ENCODE measurements at regions not wholly inside any gene's neighbourhood (a gene's known extent, or its start where the extent isn't known, plus 50 kb on each side); places are given as distances from the start of the nearest gene placed in this dataset.

GRCh38 chr7:130973637-130974036, 239.6 kb upstream of the KLF14 start:
- Histone ChIP-seq H3K4me3 (replicated peaks in 1 of 4; ENCODE audit: control extremely low read depth in 1 of 4, insufficient read depth in 1 of 4, low read depth in 3 of 4, low read length in 4 of 4) (no peak overlapping the region), H3K4me1 (ENCODE audit: control insufficient read depth, extremely low read depth, insufficient read depth, low read length) (no peaks in the 10 kb centered on the region), H3K27ac (ENCODE audit: insufficient read depth, low read length) (no peak overlapping the region), H3K79me2 (ENCODE audit: control insufficient read depth, insufficient read depth, low read length) (peaks cover 2% of the 10 kb centered on the region), H3K36me3 (ENCODE audit: control insufficient read depth, insufficient read depth, low read length) (no peaks in the 10 kb centered on the region), H3K4me2 (ENCODE audit: extremely low read depth, insufficient read depth, low read length) (no peak overlapping the region), H3K9me3 (ENCODE audit: control insufficient read depth, insufficient read depth, low read depth, low read length) (no peaks in the 10 kb centered on the region), H4K20me1 (ENCODE audit: control insufficient read depth, extremely low read depth, insufficient read depth, low read length) (no peaks in the 10 kb centered on the region), H2AFZ (ENCODE audit: low read length) (no peak overlapping the region), H3K27me3 (ENCODE audit: control insufficient read depth, insufficient read depth, low read length) (no peaks in the 10 kb centered on the region), H3K9ac (ENCODE audit: insufficient read depth, low read length) (no peak overlapping the region)
- TF ChIP-seq EZH2 (IDR thresholded peaks at IDR 0.05; ENCODE audit: low read length, missing control alignments) (no peak), CTCF (conservative IDR thresholded peaks at IDR 0.05 in 1 of 2, IDR thresholded peaks at IDR 0.05 in 1 of 2; ENCODE audit: low read depth in 1 of 2, low read length in 2 of 2) (no peak)
- DNase-seq (ENCODE audit: low read depth in 2 of 2), result no peak

GRCh38 chr7:130974169-130974568, 240.2 kb upstream of the KLF14 start:
- no peak for TF ChIP-seq CTCF (conservative IDR thresholded peaks at IDR 0.05 in 1 of 2, IDR thresholded peaks at IDR 0.05 in 1 of 2; ENCODE audit: low read depth in 1 of 2, low read length in 2 of 2)
- no peak for TF ChIP-seq EZH2 (IDR thresholded peaks at IDR 0.05; ENCODE audit: low read length, missing control alignments)
- no peak for DNase-seq (ENCODE audit: low read depth in 2 of 2)
- no peak overlapping the region for H3K27ac ChIP-seq (ENCODE audit: insufficient read depth, low read length)
- H2AFZ ChIP-seq (ENCODE audit: low read length), result no peak overlapping the region
- no peaks in the 10 kb centered on the region for H3K9me3 ChIP-seq (ENCODE audit: control insufficient read depth, insufficient read depth, low read depth, low read length)
- no peaks in the 10 kb centered on the region for H4K20me1 ChIP-seq (ENCODE audit: control insufficient read depth, extremely low read depth, insufficient read depth, low read length)
- H3K9ac ChIP-seq (ENCODE audit: insufficient read depth, low read length), result no peak overlapping the region
- no peak overlapping the region for H3K4me3 ChIP-seq (replicated peaks in 1 of 4; ENCODE audit: control extremely low read depth in 1 of 4, insufficient read depth in 1 of 4, low read depth in 3 of 4, low read length in 4 of 4)
- H3K4me2 ChIP-seq (ENCODE audit: extremely low read depth, insufficient read depth, low read length), result no peak overlapping the region
- no peaks in the 10 kb centered on the region for H3K36me3 ChIP-seq (ENCODE audit: control insufficient read depth, insufficient read depth, low read length)
- no peaks in the 10 kb centered on the region for H3K4me1 ChIP-seq (ENCODE audit: control insufficient read depth, extremely low read depth, insufficient read depth, low read length)
- H3K79me2 ChIP-seq (ENCODE audit: control insufficient read depth, insufficient read depth, low read length), result peaks cover 2% of the 10 kb centered on the region
- no peaks in the 10 kb centered on the region for H3K27me3 ChIP-seq (ENCODE audit: control insufficient read depth, insufficient read depth, low read length)

GRCh38 chr7:130974794-130975193, 240.8 kb upstream of the KLF14 start:
- TF ChIP-seq CTCF (conservative IDR thresholded peaks at IDR 0.05 in 1 of 2, IDR thresholded peaks at IDR 0.05 in 1 of 2; ENCODE audit: low read depth in 1 of 2, low read length in 2 of 2), result no peak
- TF ChIP-seq EZH2 (IDR thresholded peaks at IDR 0.05; ENCODE audit: low read length, missing control alignments), result no peak
- Histone ChIP-seq H2AFZ (ENCODE audit: low read length) (no peak overlapping the region), H3K9me3 (ENCODE audit: control insufficient read depth, insufficient read depth, low read depth, low read length) (no peaks in the 10 kb centered on the region), H3K36me3 (ENCODE audit: control insufficient read depth, insufficient read depth, low read length) (no peaks in the 10 kb centered on the region), H4K20me1 (ENCODE audit: control insufficient read depth, extremely low read depth, insufficient read depth, low read length) (no peaks in the 10 kb centered on the region), H3K4me1 (ENCODE audit: control insufficient read depth, extremely low read depth, insufficient read depth, low read length) (no peaks in the 10 kb centered on the region), H3K9ac (ENCODE audit: insufficient read depth, low read length) (no peak overlapping the region), H3K4me3 (replicated peaks in 1 of 4; ENCODE audit: control extremely low read depth in 1 of 4, insufficient read depth in 1 of 4, low read depth in 3 of 4, low read length in 4 of 4) (no peak overlapping the region), H3K79me2 (ENCODE audit: control insufficient read depth, insufficient read depth, low read length) (peaks cover 2% of the 10 kb centered on the region), H3K27ac (ENCODE audit: insufficient read depth, low read length) (no peak overlapping the region), H3K4me2 (ENCODE audit: extremely low read depth, insufficient read depth, low read length) (no peak overlapping the region), H3K27me3 (ENCODE audit: control insufficient read depth, insufficient read depth, low read length) (no peaks in the 10 kb centered on the region)
- no peak for DNase-seq (ENCODE audit: low read depth in 2 of 2)
